DMS79 treated with DMSO at 0.1 percent for 48 hours (cell line): ENCODE measurements at regions not wholly inside any gene's neighbourhood (a gene's known extent, or its start where the extent isn't known, plus 50 kb on each side); places are given as distances from the start of the nearest gene placed in this dataset.
"Not testable (repeated sequence)": the region's sequence is repeated elsewhere in the genome, so short reads cannot be mapped to it uniquely, and the experiment has no call there.

Source experiments
- DNase-seq: peaks from one replicate; lab custom pipeline; 2025; lab: John Stamatoyannopoulos, UW

- no peak for DNase-seq
Measured at GRCh38 chr11:87548797-87549196, 511.1 kb downstream of the TMEM135 start.

- DNase-seq: no peak
Measured at GRCh38 chr11:87545858-87546257, 508.1 kb downstream of the TMEM135 start.

GRCh38 chr11:87539596-87539995, 501.9 kb downstream of the TMEM135 start:
- no peak for DNase-seq

DNA sequence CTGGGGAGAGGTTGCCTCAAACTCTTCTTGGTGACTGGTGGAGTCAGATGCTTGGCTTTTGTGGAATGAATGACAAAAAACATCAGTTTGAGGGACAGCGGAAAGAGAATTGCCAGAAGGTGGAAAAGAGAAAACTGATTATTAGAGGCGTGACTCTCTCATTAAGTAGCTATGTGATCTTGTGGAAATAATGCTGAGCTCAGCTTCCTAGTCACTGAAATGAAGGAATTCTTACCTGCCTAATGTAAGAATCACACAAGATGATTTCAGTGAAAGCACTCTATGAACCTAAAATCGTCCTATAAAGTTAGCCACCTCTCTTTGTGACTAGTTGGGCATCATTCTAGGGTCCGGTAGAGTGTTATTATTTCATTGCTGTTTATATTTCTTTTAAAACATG, 498.8 kb downstream of the TMEM135 start:
- DNase-seq: no peak

DNA sequence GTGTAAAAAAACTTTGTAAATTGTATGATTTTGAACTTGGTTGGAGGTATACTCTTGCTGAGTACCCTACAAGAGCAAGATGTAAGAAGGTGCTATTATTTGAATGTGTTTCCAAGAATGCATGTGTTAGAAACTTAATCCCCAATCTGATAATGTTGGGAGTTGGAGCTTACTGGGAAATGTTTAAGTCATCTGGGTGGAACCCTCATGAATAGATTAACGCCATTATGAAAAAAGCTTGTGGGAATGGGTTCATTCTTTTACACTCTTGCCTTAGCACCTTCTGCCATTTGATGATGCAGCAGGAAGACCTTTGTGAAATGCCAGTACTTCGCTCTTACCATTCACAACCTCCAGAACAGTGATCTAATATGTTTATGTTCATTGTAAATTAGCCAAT, 498.3 kb downstream of the TMEM135 start:
- DNase-seq: no peak

DNA sequence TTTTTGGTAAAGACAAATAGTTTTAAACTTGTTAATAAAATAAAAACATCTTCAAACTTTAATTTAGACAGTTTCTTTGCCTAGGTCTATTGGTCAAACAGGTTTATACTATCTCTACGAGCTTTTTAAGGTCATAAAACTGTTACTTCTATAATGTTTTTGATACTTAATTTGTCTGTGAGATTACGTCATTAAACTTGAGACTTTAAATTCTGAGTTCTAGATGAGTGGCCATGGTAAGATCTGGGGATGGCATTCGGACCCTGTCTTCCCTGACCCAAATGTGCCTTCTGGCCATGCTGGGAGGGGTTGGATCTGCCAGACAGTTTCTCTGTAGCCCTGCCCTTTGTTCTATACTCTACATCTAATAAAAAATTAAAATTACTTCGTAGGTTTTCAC, 497.8 kb downstream of the TMEM135 start:
- no peak for DNase-seq

DNA sequence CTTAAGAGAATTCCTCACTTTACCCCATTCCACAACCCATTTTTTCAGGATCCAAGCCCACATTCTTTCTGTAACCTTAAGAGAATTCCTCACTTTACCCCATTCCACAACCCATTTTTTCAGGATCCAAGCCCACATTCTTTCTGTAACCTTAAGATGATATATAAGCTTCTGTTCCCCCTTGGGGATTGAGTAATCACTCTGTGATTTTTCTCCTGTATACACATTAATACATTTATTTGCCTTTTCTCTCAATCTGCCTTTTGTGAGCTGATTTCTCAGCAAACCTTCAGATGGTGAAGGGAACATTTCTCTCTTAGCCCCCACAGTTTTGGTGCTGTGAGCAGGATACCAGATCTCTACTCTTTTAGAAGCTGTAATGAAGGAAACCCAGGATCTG, 494.1 kb downstream of the TMEM135 start:
- DNase-seq: not testable (repeated sequence)

- DNase-seq: no peak
Measured at GRCh38 chr11:87529486-87529885, 491.8 kb downstream of the TMEM135 start.

GRCh38 chr11:87528752-87529151, 491.0 kb downstream of the TMEM135 start:
- DNase-seq: no peak

DNA sequence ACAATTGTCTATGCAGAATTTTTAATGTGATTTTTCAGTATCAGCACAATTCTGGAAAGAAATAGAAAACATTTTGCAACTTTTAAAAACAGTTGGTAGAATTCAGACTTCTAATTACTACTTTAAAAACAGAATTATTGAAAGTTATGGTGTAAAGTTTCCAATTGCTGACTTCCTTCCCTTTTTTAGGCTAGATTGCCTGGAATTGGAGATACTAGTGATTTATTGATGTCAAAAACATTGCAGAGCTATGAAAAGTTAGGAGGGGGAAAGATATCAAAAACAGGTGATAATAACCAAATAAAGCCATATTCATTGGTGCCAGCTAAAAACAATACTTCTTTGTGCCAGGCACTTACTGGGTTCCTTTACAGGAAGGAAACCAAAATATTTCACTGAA, 485.5 kb downstream of the TMEM135 start:
- DNase-seq: no peak

DNA sequence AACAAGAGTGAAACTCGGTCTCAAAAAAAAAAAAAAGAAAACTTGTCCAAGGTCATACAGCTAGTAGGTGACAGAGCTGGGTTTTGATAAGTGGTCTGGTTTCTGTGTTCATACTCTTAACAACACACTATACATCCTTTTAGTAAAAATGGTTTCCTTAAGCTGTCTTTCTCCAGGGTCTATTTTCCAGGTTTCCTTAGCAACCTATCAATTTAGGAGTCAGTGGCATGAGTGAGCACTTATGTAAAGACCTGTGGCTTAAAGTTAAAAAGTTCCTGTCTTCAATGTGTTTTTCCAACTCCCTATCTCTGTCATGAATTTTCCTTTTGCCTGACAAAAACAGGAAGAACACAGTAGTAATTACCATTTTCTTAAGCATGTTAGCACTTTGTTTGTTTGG, 480.5 kb downstream of the TMEM135 start:
- DNase-seq: no peak

GRCh38 chr11:87517351-87517750, 479.6 kb downstream of the TMEM135 start:
- no peak for DNase-seq

GRCh38 chr11:87507722-87508121, 470.0 kb downstream of the TMEM135 start:
- DNase-seq: not testable (repeated sequence)

GRCh38 chr11:87506946-87507345, 469.2 kb downstream of the TMEM135 start:
- not testable (repeated sequence) for DNase-seq

- DNase-seq: no peak
Measured at GRCh38 chr11:87501388-87501787, 463.7 kb downstream of the TMEM135 start.

GRCh38 chr11:87494936-87495335, 457.2 kb downstream of the TMEM135 start:
- DNase-seq: not testable (repeated sequence)

- DNase-seq: not testable (repeated sequence)
Measured at GRCh38 chr11:87494026-87494425, 456.3 kb downstream of the TMEM135 start.

DNA sequence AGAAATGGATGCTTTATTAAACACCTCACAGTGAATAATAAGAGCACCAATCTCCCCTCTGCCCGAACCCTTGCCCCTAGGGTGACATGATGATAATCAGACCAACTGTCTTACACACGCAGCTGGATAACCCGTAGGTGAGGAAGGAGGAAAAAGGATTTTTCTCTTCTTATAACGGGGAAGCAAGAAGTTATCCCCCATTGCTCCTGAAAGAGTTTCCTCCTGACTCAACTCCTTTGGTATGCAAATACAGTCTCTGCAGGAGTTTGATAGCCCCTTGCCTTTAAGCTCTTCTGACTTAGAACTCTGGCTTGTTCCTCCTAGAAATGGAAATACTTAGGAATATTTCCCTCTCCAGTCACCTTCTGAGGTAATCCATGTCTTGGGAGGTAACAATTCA, 455.8 kb downstream of the TMEM135 start:
- no peak for DNase-seq

GRCh38 chr11:87491381-87491780, 453.6 kb downstream of the TMEM135 start:
- DNase-seq: no peak

DNA sequence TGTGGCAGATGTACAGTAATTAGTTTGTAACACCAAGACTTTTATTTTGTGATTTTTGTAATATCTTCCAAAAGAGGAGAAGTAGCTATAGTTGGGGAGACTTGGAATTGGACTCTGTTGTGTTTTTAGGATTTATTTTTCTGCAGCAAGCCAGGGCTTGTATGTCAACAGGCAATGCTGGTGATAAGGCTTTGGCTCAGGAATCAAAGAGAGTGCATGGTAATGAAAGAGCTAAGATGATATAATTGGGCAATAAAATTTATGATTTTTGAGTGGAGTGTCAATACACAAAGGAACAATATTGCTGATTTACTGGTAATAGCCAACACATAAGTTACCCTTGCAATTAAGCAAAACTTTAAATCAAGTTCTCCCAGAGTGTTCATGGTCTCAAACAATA, 452.9 kb downstream of the TMEM135 start:
- DNase-seq: no peak

GRCh38 chr11:87484566-87484965, 446.8 kb downstream of the TMEM135 start:
- DNase-seq: no peak

DNA sequence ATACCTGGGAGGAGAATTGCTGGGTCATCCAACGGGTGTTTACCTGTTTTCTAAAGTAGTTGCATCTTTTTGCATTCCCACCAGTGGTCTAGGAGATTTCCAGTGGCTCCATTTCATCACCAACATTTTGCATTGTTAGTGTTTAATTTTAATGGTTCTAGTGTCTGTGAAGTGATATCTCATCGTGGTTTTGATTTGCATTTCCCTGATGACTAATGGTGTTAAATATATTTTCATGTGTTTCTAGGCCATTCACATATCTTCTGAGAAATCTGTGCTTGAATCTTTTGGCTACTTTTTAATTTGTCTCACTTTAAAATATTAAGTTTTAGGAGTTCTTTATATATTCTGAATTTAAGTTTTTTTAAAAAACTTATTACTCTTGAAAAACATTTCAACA, 439.6 kb downstream of the TMEM135 start:
- no peak for DNase-seq

DNA sequence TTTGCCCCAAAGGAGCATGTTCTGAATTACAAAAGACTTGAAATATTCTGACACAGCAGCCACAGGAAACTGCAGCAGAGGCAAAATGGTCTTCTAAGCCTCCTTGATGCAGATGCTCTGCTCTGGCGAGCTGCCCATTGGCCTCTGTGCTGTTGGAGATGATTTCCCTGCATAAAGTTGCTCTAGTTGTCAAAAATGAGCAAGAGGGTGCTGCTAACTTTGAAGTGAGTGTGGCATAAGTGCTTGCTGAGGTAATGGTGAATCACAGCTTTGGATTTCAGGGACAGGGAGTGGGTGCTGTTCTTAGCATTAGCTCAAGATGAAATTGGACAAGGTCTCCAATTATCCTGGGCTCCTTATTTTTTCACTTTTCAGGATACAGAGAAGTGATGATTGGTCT, 435.4 kb downstream of the TMEM135 start:
- DNase-seq: no peak

GRCh38 chr11:87466223-87466622, 428.5 kb downstream of the TMEM135 start:
- DNase-seq: no peak

GRCh38 chr11:87465716-87466115, 428.0 kb downstream of the TMEM135 start:
- no peak for DNase-seq
